ENCODE measurements at regions not wholly inside any gene's neighbourhood (a gene's known extent, or its start where the extent isn't known, plus 50 kb on each side); places are given as distances from the start of the nearest gene placed in this dataset.

- TF ChIP-seq POLR2A (IDR thresholded peaks at IDR 0.05) (no peak), CTCF (IDR thresholded peaks at IDR 0.05) (no peak)
- no peaks in the 10 kb centered on the region for H3K36me3 ChIP-seq
- intact Hi-C loops (cut with DNase I; ENCODE audit: low total_unique reads) = no loop called here
- DNase-seq = no peak
- H3K4me1 ChIP-seq = no peaks in the 10 kb centered on the region
- H3K4me3 ChIP-seq = no peak overlapping the region
- no peak overlapping the region for H3K27ac ChIP-seq
- H3K9me3 ChIP-seq = no peaks in the 10 kb centered on the region
- H3K27me3 ChIP-seq = peaks cover 0 to 4% of the 10 kb centered on the region in 2 donors
Observed at GRCh38 chrX:103149652-103150051, 56.7 kb upstream of the NXF3 start.

- Histone ChIP-seq H3K27me3 (peaks cover 0 to 4% of the 10 kb centered on the region in 2 donors), H3K4me1 (no peaks in the 10 kb centered on the region), H3K36me3 (no peaks in the 10 kb centered on the region), H3K9me3 (no peaks in the 10 kb centered on the region), H3K4me3 (no peak overlapping the region), H3K27ac (no peak overlapping the region)
- TF ChIP-seq CTCF (IDR thresholded peaks at IDR 0.05) (no peak), POLR2A (IDR thresholded peaks at IDR 0.05) (no peak)
- intact Hi-C loops (cut with DNase I; ENCODE audit: low total_unique reads) = no loop called here
- no peak for DNase-seq
Observed at GRCh38 chrX:103148075-103148474, 55.1 kb upstream of the NXF3 start.
